ENCODE measurements at regions not wholly inside any gene's neighbourhood (a gene's known extent, or its start where the extent isn't known, plus 50 kb on each side); places are given as distances from the start of the nearest gene placed in this dataset.
A peak's percentile ranks its signal among the peaks of the same experiment; 100 is the strongest.
"Not testable (repeated sequence)": the region's sequence is repeated elsewhere in the genome, so short reads cannot be mapped to it uniquely, and the experiment has no call there.

DNA sequence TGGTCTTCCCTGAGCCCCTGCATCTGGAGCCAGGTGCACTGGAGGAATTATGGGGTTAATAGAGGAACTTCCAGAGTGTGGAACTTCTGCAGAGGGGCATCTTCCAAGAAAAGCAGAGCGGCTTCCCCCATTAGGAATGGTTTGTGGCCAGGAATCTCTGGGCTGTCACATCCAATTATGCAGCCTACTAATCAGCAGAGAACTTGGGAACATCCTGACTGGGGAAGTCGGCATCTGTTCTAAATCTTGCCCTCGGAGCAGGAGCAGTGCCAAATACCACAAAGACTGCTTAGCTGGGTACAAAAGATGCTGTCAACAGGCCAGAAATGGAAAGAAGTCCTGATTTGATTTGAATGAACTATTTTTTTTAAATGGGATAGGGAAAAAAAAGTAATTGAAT, 435.1 kb downstream of the ZNF536 start (continued):
- TF ChIP-seq, protein P1, sequence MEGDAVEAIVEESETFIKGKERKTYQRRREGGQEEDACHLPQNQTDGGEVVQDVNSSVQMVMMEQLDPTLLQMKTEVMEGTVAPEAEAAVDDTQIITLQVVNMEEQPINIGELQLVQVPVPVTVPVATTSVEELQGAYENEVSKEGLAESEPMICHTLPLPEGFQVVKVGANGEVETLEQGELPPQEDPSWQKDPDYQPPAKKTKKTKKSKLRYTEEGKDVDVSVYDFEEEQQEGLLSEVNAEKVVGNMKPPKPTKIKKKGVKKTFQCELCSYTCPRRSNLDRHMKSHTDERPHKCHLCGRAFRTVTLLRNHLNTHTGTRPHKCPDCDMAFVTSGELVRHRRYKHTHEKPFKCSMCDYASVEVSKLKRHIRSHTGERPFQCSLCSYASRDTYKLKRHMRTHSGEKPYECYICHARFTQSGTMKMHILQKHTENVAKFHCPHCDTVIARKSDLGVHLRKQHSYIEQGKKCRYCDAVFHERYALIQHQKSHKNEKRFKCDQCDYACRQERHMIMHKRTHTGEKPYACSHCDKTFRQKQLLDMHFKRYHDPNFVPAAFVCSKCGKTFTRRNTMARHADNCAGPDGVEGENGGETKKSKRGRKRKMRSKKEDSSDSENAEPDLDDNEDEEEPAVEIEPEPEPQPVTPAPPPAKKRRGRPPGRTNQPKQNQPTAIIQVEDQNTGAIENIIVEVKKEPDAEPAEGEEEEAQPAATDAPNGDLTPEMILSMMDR (conservative IDR thresholded peaks at IDR 0.05; ENCODE audit: low read depth in 2 of 2): no peak
- no peak for TF ChIP-seq ZNF114 (CRISPR knock-in tag; IDR thresholded peaks at IDR 0.05)

DNA sequence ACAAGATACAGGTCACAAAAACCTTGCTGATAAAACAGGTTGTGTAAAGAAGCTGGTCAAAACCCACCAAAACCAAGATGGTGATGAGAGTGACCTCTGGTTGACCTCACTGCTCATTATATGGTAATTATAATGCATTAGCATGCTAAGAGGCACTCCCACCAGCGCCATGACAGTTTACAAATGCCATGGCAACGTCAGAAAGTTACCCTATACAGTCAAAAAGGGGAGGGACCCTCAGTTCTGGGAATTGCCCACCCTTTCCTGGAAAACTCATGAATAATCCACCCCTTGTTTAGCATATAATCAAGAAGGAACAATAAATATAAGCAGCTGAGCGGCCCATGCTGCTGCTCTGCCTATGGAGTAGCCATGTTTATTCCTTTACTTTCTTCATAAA, 434.1 kb downstream of the ZNF536 start:
- no peak for ATAC-seq
- Mint-ChIP-seq H3K36me3 (ENCODE audit: low read depth) (no peaks in the 10 kb centered on the region), H3K4me3 (no peak overlapping the region)

DNA sequence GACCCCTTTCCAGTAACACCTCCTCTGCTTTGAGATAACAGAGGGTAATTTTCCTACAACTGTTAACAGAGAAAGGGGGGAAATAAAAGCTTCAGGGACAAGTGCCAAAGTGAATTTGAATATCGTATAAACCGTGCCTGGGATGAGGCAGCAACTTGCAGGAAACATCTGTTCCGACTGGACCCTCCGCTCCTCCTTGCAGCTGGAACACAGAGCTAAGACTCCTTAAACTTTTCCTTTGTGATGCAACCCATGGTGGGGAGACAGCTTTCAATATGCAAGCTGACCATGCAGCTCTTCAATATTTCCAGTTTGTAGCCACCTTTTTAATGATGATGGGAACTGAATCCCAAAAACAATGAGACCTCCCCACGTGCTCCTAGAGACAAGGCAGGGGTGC, 432.6 kb downstream of the ZNF536 start:
- H3K36me3 ChIP-seq (ENCODE audit: insufficient read depth): no peaks in the 10 kb centered on the region
- peaks cover 16% of the 10 kb centered on the region for H3K9me2 ChIP-seq (ENCODE audit: insufficient read depth)
- no peaks in the 10 kb centered on the region for H3K79me2 ChIP-seq (replicated peaks; ENCODE audit: insufficient read depth)
- H3K9me3 Mint-ChIP-seq: no peaks in the 10 kb centered on the region; the same call in 2 of the 3 replicates
- peaks cover 3% of the 10 kb centered on the region for H3K27me3 Mint-ChIP-seq (ENCODE audit: insufficient read depth, low read depth, poor library complexity)
- peak overlapping the region; percentile 55 for H3K4me2 ChIP-seq
- H3K36me3 Mint-ChIP-seq (ENCODE audit: low read depth): no peaks in the 10 kb centered on the region
- no peak overlapping the region for H3K27ac ChIP-seq (ENCODE audit: low read depth)
- peaks cover 32% of the 10 kb centered on the region for H3K4me1 Mint-ChIP-seq
- H3K4me1 ChIP-seq (ENCODE audit: insufficient read depth): peaks cover 18% of the 10 kb centered on the region
- peak overlapping the region; percentile 93 for H2AFZ ChIP-seq
- no peaks in the 10 kb centered on the region for H4K20me1 ChIP-seq (replicated peaks; ENCODE audit: insufficient read depth)
- DNase-seq (ENCODE audit: low spot score) (peak; percentile 7), ATAC-seq (no peak)
- H3K4me3 ChIP-seq: no peak overlapping the region
- H3F3A ChIP-seq (replicated peaks; ENCODE audit: low read depth): no peaks in the 10 kb centered on the region
- no peak for TF ChIP-seq EZH2phosphoT487 (IDR thresholded peaks at IDR 0.05; ENCODE audit: unreplicated experiment)
- no peak for TF ChIP-seq JUNB (IDR thresholded peaks at IDR 0.05; ENCODE audit: unreplicated experiment)
- no peak for TF ChIP-seq STAT1 (IDR thresholded peaks at IDR 0.05; ENCODE audit: unreplicated experiment)
- TF ChIP-seq EZH2 (IDR thresholded peaks at IDR 0.05; ENCODE audit: low read depth, unreplicated experiment): no peak
- no peak overlapping the region; the same call in 1 of the 2 replicates for H3K27ac Mint-ChIP-seq
- H3K27me3 ChIP-seq (ENCODE audit: insufficient read depth): no peaks in the 10 kb centered on the region
- H3K4me3 Mint-ChIP-seq: no peak overlapping the region; the same call in 2 of the 3 replicates

More for the DNA sequence above, 434.1 kb downstream of the ZNF536 start:
- Histone ChIP-seq H3K27me3 (ENCODE audit: insufficient read depth) (no peaks in the 10 kb centered on the region), H3K4me2 (no peak overlapping the region), H2AFZ (no peak overlapping the region), H3F3A (replicated peaks; ENCODE audit: low read depth) (no peaks in the 10 kb centered on the region), H3K36me3 (ENCODE audit: insufficient read depth) (no peaks in the 10 kb centered on the region), H4K20me1 (replicated peaks; ENCODE audit: insufficient read depth) (no peaks in the 10 kb centered on the region), H3K9me2 (ENCODE audit: insufficient read depth) (peaks cover 20% of the 10 kb centered on the region), H3K79me2 (replicated peaks; ENCODE audit: insufficient read depth) (no peaks in the 10 kb centered on the region), H3K27ac (ENCODE audit: low read depth) (no peak overlapping the region), H3K4me1 (ENCODE audit: insufficient read depth) (peaks cover 18% of the 10 kb centered on the region), H3K4me3 (no peak overlapping the region)
- TF ChIP-seq, protein P1 (conservative IDR thresholded peaks at IDR 0.05; ENCODE audit: low read depth in 2 of 2): no peak
- TF ChIP-seq ZNF114 (CRISPR knock-in tag; IDR thresholded peaks at IDR 0.05): no peak
- peaks cover 2% of the 10 kb centered on the region for H3K27me3 Mint-ChIP-seq (ENCODE audit: insufficient read depth, low read depth, poor library complexity)
- no peak for DNase-seq (ENCODE audit: low spot score)
- H3K4me1 Mint-ChIP-seq: peaks cover 32% of the 10 kb centered on the region
- no peaks in the 10 kb centered on the region; the same call in 2 of the 3 replicates for H3K9me3 Mint-ChIP-seq
- H3K27ac Mint-ChIP-seq: no peak overlapping the region

DNA sequence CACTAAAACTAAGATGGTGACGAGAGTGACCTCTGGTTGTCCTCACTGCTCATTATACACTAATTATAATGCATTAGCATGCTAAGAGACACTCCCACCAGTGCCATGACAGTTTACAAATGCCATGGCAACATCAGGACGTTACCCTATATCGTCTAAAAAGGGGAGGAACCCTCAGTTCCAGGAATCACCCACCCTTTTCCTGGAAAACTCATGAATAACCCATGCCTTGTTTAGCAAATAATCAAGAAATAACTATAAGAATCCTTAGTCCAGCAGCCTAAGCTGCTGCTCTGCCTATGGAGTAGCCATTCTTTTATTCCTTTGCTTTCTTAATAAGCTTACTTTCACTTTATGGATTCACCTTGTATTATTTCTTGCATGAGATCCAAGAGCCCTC, 432.1 kb downstream of the ZNF536 start:
- H3K4me1 Mint-ChIP-seq: peaks cover 32% of the 10 kb centered on the region
- H3K4me3 ChIP-seq; H4K20me1 ChIP-seq (replicated peaks; ENCODE audit: insufficient read depth); H3K4me3 Mint-ChIP-seq; H3K36me3 Mint-ChIP-seq (ENCODE audit: low read depth); H3F3A ChIP-seq (replicated peaks; ENCODE audit: low read depth); H3K9me3 Mint-ChIP-seq; H3K36me3 ChIP-seq (ENCODE audit: insufficient read depth); H3K27ac ChIP-seq (ENCODE audit: low read depth); H3K27me3 ChIP-seq (ENCODE audit: insufficient read depth); H3K79me2 ChIP-seq (replicated peaks; ENCODE audit: insufficient read depth); H3K27ac Mint-ChIP-seq; ATAC-seq; H3K27me3 Mint-ChIP-seq (ENCODE audit: insufficient read depth, low read depth, poor library complexity); DNase-seq (ENCODE audit: low spot score): not testable (repeated sequence)
- peak overlapping the region; percentile 55 for H3K4me2 ChIP-seq
- H3K9me2 ChIP-seq (ENCODE audit: insufficient read depth): peaks cover 16% of the 10 kb centered on the region
- H3K4me1 ChIP-seq (ENCODE audit: insufficient read depth): peaks cover 18% of the 10 kb centered on the region
- H2AFZ ChIP-seq: peak overlapping the region; percentile 93
